NCI-H146 (cell line): ENCODE measurements at regions not wholly inside any gene's neighbourhood (a gene's known extent, or its start where the extent isn't known, plus 50 kb on each side); places are given as distances from the start of the nearest gene placed in this dataset.

Source experiments
- DNase-seq: peaks from one replicate; lab custom pipeline; 2025; lab: John Stamatoyannopoulos, UW

DNA sequence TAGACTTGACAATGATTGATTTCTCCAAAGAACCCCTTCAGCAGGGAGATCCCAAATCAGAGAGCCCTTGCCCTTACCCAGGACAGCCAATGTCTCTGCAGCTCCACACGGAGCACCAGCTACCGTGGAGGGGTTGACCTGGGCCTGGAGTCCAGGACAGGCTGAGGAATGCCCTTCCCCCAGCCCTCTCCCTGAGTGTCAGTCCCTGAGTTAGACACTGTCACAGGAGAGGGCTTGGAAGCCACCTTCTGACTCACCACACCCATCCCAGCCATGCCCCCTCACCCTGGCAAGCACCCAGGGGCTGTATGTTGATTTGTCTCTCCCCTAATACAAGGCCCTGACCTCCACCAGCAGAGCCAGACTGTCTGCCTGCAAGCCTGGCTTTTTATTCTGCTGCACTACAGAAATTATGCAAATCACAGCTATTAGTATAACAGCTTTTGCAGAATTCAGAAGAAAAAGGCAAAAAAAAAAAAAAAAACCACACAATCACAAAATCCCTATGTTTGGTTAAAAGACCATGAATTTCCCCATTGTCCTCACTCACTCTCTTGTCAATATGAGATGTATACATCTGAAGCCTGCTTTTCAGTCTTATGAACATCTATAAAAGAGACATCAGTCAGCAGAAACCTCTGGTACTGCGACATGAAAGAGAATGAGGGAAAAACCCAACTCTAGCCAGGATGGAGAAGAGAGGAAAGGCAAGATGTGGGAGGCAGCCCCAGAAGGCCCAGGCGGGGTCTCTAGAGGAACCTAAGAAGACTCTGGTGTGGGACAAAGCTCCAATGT, 240.7 kb downstream of the UQCRFS1 start:
- no peak for DNase-seq

GRCh38 chr19:28971513-28971912, 241.4 kb downstream of the UQCRFS1 start:
- no peak for DNase-seq

GRCh38 chr19:28971049-28971448, 241.9 kb downstream of the UQCRFS1 start:
- no peak for DNase-seq

- no peak for DNase-seq
These were observed 244.2 kb downstream of the UQCRFS1 start for GRCh38 chr19:28968721-28969120.

DNA sequence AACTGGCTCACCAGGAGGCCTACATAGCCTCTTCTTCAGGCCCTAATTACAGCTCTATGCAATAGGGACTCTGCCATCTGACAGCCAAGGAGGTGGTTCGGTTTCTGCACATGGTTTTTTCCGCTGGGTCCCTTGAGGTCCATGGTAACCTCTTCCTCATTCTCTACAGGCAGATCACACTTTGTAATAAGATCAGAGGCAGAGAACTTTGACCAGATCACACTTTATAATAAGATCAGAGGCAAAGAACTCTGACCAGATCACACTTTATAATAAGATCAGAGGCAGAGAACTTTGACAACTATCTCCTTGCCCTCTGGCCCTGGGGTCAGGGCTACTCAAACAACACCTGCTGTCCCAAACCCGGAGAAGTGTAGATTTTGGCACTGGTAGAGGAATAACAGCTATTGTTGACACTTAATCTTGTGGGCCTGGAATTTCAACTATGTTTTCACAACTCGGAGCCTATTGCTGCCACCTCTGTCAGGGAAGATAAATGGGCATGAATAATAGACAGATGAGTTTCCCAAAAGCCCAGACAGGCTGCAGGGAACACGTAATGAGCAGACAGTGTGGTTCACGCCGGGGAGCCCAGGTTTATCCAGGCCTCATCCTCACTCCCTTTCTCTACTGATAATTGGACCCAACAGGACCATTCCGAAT, 246.1 kb downstream of the UQCRFS1 start:
- DNase-seq: no peak

- no peak for DNase-seq
These were observed 248.5 kb downstream of the UQCRFS1 start for GRCh38 chr19:28964500-28964899.

GRCh38 chr19:28963486-28964250, 249.3 kb downstream of the UQCRFS1 start:
- no peak for DNase-seq

DNA sequence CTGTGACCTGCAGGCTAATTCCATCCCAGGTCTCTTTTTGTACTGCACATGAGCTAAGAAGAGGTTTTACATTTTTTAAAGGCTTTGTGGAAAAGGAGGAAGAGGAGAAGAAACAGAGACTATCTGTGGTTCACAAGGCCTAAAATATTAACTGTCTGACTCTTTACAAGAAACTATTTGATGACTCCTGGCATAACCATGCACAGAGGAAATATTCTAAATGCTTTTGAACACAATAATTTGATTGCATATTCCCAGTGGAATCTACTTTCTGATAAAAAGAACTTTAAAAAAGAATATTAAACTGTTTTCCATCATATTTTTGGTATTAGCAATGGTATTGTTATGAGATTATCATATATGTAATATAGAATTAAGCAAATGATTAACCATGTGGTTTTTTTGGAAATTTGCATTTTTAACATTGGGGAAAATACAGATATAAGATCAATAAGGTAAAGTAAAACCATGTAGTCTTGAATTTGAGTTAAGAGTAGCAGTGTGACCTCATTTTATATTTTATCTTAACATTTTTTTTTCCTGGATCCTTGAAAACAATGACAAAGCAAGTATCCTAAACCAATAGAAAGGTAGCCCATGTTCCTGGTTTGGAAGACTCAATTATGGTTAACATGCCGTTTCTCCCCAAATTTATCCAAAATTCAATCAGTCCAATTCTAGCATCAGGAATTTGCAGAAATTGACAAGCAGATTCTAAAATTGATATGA, 251.0 kb downstream of the UQCRFS1 start:
- DNase-seq: no peak

DNA sequence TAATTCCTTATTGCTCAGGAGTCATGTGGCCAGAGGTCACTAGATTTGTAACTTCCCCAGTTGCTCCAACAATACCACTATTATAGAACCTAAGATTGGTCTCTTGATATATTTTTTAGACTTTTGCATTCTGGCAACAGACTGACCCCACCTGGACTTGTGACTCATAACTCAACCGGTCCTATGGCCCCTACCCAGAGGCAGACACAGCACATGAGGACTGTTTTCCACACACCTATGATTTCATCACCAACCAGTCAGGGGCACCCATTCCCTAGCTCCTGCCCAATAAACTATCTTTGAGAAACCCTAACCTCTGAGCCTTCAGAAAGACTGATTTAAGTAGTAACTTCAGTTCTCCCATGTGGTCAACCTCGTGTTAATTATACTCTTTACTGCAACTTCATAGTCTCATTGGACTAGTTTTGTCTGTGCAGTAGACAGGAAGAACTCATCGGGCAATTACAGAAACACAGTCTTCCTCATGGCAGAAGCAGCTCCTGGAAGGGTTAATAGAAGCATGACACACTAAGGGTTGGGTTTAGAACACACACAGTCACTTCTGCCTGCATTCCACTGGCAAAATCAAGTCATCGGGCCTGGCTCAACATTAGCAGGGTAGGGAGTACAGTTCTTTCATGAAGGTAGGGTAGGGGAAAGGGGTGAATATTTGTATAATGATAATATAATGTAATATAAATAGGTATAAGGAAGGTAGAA, 251.8 kb downstream of the UQCRFS1 start:
- DNase-seq: no peak

GRCh38 chr19:28960586-28960985, 252.4 kb downstream of the UQCRFS1 start:
- no peak for DNase-seq

GRCh38 chr19:28956961-28957360, 256.0 kb downstream of the UQCRFS1 start:
- DNase-seq: no peak

- DNase-seq: no peak
These were observed 256.5 kb downstream of the UQCRFS1 start for GRCh38 chr19:28956421-28956820.

DNA sequence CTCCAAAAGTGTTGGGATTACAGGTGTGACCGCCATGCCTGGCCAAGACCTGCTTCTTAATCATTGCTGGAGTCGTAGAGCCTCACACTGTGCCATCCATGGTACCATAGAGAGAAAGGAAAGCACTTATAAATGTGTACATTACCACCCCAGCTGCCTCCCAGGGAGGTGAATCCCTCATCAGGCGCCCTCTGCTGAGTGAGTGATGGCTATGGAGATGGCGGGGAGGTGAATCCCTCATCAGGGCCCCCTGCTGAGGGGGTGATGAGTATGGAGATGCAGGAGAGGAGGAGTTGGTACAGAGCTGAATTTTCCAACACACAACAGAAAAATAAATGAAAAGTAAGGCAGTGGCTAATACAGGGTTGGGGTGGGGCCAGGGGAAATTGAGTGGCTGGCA, 263.4 kb downstream of the UQCRFS1 start:
- DNase-seq: no peak

DNA sequence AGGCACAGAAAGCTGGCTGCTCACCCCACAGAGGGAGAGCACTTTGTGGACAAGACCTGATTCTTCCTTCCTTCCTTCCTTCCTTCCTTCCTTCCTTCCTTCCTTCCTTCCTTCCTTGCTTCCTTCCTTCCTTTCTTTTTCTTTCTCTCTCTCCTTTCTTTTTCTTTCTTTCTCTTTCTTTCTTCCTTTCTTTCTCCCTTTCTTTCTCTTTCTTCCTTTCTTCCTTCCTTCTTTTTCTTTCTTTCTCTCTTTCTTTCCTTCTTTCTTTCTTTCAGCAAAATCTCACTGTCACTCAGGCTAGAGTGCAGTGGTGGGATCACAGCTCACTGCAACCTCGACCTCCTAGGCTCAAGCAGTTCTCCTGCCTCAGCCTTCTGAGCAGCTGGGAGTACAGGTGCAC, 263.9 kb downstream of the UQCRFS1 start:
- no peak for DNase-seq

- DNase-seq: no peak
These were observed 264.4 kb downstream of the UQCRFS1 start for GRCh38 chr19:28948566-28948965.

DNA sequence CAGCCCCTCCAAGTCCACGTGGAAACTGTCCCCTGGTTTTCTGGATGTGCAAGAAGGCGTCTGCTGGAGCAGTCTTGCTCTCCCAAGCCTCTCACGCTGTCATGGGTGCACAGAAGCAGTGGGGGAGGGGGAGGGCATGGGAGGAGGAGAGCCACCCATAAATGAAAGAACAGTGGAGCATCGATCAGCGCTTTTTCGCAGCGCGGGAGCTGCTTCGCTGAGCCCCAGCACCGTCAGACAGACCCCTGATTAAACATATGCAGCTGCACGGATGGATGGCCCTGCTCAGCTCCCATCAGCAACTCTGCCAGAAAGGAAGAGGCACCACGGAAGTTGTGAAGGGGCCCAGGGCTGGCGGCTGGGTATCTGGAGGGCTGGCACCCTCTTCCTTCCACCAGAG, 264.9 kb downstream of the UQCRFS1 start:
- no peak for DNase-seq

- no peak for DNase-seq
These were observed 269.3 kb downstream of the UQCRFS1 start for GRCh38 chr19:28943651-28944050.

DNA sequence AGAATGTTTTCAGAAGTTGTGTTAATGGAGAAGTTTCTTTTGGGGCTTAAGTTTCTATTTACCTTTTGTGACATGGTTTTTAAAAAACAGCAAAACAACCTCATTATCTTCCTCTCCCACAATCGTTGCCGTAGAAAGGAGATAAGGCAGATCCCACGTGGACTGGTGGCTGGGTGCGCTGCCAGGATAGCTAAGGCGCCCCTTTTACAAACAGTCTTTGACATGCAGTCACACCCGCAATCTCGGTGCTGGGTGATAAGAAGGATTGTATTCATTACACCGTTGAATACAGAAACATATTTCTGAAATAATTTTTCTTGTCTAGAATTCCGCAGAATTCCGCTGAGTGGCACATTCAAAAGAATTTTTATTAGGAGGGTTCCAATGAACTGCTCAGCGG, 271.1 kb downstream of the UQCRFS1 start:
- no peak for DNase-seq

DNA sequence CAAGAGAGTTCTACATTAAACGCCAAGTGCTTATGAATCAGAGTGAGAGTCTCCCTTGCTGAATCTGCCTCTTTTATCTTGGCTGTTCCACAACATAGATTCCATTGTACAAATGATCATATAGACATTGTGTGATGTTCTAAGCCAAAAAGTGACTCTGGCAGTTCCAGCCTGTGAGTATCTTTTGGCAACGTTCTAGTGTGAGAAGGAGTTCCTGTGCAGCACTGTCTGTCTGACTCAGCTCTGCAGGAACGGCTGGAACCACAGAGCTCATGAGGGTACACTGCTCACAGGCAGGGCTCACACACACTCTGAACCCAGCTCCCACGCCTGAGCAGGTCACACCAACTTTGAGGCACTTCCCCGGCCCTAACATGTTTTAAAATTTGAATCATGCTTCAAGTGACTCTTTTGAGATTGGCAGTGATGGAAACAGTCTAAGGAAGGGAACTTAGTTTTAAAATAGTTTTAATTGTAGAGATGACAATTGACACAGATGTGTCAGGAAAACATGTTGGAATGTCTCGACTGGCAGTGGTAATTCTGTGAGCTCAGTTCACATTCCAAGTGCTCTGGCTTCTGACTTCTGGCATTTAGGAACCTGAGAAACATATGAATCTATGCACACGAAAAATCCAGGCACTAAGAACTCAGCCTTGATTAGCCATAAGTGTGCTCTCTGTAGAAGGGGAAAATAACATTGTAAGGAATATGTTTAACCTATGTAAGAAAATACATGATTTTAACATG, 272.0 kb downstream of the UQCRFS1 start:
- DNase-seq: no peak

GRCh38 chr19:28939236-28939635, 273.7 kb downstream of the UQCRFS1 start:
- no peak for DNase-seq

DNA sequence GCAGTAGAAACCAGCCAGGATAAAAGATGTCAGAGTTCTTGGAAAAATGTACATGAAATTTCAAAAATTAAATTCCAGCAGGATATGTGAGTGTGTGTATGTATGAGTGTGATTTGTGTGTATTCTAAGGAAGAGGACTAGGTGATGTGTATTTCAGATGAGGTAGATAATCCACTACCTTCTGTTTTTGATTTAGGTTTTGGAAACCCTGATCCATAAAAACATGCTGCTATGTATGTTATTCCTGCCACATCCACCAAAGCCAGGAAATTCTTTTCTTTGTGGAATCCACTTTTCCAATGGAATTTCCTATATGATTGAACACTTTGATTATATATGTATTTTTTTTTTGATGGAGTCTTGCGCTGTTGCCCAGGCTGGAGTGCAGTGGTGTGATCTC, 276.9 kb downstream of the UQCRFS1 start:
- DNase-seq: no peak
